Pulmonary artery endothelial cell (primary cell): ENCODE measurements at regions not wholly inside any gene's neighbourhood (a gene's known extent, or its start where the extent isn't known, plus 50 kb on each side); places are given as distances from the start of the nearest gene placed in this dataset.

Experiments used
- DNase-seq: peaks from one replicate; pipeline ENCODE4 v3.0.0-alpha.2; 2011; ENCODE audit warnings: low read depth, low spot score

GRCh38 chr5:105840800-105841199 lies 1829.9 kb downstream of the EFNA5 start:
- DNase-seq, result no peak

DNA sequence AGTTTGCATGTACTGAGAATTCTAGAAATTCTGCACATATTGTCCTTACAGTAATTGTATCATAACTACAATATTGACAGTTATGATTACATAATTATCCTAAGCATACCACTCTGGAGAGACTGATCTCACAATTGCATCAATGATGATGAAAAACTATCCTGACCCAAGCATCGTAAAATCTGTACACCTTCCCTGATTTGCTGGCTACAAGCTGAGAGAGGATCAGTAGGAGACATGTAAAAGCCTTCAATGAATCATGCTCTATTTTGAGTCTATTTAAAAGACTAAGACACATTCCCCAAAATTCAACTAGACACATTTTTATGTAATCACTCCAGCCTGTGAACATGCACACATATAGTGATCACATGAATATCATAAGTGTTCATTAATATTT lies 1833.8 kb downstream of the EFNA5 start:
- no peak for DNase-seq

DNA sequence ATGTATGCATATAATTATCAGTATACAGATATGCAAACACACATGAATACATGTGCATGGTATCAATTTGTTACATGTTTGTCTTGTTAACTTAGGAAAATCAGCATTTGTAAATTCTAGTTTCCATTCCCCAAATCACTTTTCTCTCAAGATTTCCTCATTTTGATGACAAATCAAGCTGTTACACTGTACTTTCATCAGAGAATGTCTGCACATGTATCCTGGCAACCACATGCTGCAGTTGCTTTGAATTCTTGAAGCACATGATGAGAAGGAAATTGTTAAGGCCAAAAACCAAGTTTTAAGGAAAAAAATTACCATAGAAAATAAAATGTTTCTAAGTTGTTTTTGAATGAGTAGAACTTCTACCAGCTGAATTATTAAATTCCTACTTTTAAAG lies 1834.5 kb downstream of the EFNA5 start:
- no peak for DNase-seq

- DNase-seq, result no peak
Observed at GRCh38 chr5:105828821-105829220, 1841.9 kb downstream of the EFNA5 start.

DNA sequence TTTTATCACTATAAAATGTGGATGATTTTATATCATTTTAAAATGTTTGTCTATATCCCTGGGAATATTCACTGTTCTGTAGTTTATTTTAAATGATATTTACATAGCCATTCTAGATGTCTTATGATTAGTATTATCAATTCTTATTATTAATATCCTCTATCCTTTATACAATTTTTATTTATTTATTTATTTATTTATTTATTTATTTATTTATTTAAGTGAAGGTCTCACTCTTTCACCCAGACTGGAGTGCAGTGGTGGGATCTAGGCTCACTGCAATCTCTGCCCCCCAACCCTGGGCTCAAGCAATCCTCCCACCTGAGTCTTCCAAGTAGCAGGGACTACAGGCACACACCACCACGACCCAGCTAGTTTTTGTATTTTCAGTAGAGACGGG lies 1848.9 kb downstream of the EFNA5 start:
- DNase-seq, result no peak

DNA sequence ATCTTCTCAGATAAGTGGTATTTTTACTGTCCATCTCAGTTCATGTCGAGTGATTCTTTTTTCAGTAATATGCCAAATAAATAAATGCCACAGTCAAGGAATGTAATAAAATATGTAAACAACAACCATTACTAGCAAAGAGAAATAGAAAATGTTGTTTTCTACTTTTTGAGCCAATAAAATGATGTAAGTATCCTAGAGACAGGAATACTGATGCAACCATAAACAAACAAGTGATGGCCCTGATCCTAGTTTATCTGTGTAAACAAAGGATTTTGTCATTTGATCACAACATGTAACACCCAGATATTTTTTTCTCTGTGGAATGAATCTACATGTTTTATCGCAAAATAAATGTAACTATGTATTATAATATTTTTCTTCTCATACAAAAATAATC lies 1852.8 kb downstream of the EFNA5 start:
- no peak for DNase-seq

- DNase-seq, result no peak
Observed at GRCh38 chr5:105817416-105817815, 1853.3 kb downstream of the EFNA5 start.

DNA sequence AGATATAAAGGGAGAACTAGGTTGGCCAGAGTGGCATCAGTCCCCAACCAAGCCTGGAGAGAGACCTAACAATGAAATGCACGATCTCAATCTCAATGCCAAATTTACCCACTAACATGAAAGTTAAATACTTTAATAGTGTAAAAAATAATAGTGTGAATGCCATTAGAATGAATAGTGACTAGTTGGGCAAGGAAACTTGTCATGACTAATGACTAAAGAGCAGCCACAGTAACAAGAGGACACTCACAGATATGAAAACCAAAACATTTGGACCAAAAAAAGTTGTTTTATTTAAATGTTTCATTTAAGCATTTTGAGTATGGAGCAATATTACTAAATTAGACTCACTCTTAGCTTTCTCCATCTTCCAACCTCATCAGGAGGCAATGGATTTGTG lies 1853.8 kb downstream of the EFNA5 start:
- DNase-seq, result no peak

- no peak for DNase-seq
Observed at GRCh38 chr5:105812304-105812703, 1858.4 kb downstream of the EFNA5 start.

- no peak for DNase-seq
Observed at GRCh38 chr5:105807951-105808350, 1862.8 kb downstream of the EFNA5 start.

DNA sequence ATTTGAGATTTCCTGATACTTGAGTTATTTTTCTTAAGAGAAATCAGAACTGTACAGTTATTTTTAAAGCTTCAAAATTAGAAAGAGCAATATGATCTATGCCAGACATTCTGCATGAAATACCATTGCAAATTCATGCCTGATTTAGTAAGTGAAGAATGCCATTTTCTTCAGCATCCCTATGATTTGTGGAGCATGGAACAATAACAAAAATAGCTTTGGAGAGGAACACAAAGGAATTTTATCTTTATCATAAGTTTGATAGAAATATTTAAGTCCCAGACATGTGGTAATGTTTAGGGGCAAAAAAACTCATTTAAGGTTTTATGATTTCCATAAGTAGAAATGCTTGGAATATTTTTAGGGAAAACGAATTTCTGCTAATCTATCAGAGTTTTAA lies 1863.4 kb downstream of the EFNA5 start:
- no peak for DNase-seq

DNA sequence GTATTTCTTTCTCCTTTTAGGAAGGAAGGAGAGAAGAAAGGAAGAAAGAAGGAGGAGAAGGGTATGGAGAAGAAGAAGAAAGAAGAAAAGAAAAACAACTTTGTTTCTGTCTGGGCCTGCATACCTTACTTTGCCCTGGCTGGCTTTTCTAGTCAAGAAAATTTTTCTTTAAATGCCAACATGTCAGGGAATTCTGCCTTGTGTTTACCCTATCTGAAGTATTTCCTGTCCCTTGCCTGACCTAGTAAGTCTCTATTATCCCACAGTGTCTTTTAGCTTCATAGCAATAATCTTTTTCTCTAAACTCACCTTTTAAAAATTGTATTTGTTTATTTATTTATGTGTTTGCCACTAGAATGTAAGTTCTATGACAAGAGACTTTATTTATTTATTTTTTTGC lies 1864.1 kb downstream of the EFNA5 start:
- no peak for DNase-seq

DNA sequence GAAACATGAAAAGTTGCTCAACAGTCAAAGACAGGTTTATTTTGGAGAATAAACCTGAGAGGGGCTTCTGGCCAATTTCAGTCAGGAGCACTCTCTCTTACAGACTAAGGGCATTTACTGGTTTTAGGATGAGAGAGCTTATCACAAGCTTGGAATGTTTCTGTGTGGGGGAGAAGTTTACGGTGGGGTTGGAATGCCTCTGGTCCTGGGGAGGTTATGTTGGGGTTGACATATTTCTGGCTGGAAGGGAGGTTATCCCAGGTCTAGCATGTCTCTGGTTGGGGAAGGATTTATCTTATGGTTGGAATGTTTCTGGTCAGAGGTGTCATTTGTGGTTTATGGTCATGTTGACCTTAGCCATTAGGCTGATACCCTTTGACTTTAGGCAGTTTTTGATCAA lies 1867.3 kb downstream of the EFNA5 start:
- DNase-seq, result no peak

GRCh38 chr5:105794578-105794977 lies 1876.2 kb downstream of the EFNA5 start:
- DNase-seq, result no peak

DNA sequence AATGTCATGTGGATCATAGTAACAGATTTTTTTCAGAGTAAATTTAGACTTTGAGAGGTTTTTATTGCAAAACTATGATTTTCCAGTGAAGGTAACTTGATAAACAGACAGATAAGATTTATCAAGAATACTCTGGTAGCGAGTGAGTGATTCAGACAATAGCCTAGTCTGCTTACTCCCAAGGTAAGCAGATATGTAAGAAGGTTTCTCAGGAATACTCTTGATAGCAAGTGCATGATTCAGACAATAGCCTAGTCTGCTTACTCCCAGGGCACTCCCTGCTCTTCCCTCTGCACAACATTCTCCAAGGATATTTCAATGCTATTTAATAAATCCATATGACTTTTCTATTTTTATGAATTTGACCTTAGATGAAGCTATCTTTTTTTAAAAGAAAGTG lies 1881.5 kb downstream of the EFNA5 start:
- no peak for DNase-seq

- DNase-seq, result no peak
Observed at GRCh38 chr5:105783811-105784210, 1886.9 kb downstream of the EFNA5 start.

- no peak for DNase-seq
Observed at GRCh38 chr5:105782501-105782900, 1888.2 kb downstream of the EFNA5 start.

DNA sequence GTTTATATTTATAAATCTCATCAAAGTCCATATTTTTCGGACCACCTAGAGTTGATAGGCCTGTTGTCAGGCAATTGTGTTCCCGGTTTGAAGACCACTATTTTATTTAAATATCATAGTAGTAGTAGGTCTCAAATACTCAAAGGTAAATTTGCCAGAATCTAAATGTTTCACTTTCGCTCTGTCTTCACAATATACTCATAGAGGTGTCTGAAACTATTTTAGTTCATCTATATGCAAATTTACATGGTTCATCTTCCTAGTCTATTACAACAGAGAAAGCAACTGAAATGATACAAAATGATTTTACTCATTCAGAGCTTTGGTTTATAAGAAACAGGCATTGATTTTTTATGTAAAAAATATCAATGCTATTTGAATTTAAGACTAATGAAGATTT lies 1897.5 kb downstream of the EFNA5 start:
- no peak for DNase-seq

DNA sequence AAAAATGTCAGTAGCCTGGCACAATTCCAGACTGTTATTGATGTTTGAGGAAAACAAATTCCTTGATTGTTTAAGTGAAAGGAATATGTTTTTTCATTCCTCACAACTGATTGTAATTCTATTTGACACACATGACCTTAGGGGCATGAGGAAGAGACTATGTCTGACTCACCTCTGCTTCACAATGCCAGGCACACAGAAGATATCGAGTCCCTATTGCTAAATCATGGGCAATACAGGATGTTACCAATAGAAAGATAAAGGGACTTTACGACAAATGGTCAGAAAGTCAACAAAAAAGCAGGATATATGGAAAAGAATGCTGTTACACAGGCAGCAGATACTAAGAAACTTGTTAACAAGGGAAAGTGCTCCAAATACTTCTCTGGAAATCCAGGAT lies 1903.5 kb downstream of the EFNA5 start:
- no peak for DNase-seq

- no peak for DNase-seq
Observed at GRCh38 chr5:105762728-105763127, 1908.0 kb downstream of the EFNA5 start.

DNA sequence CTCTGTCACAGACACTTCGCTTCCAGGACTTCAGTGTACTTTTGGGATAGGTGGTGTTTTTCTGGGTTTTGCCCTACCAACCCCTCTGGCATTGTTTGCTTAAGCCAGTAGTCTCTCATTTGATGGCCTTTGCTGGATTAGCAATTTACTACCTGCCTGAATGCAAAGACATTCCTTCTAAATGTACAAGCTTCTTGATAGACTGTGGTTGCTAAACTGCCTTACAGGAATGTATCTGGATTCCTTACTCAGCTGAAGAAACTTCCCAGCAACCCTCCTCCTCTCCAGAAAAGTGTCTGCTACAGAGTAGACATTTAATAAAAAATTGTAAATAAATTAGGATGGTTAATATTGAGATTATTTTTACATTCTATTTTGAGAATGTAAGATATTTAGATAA lies 1916.7 kb downstream of the EFNA5 start:
- no peak for DNase-seq

DNA sequence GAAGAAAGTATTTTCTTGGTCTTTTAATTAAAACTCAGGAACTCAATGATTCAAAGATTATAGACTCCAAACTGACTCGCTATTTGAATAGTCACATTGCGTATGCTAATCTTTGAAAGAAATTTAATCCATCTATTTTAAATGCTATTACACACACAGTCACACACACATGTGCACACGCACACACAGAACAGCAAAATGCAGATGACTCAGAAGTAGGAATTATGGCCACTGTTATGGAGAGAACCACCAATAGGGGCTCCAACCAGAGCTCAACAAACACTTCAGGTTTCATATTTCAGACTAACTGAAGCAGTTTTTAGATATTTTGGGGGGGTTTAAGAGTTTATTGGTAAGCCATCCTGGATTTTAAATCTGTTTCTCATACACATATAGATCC lies 1917.9 kb downstream of the EFNA5 start:
- DNase-seq, result no peak

- no peak for DNase-seq
Observed at GRCh38 chr5:105751908-105752307, 1918.8 kb downstream of the EFNA5 start.

- DNase-seq, result no peak
Observed at GRCh38 chr5:105745111-105745510, 1925.6 kb downstream of the EFNA5 start.

- no peak for DNase-seq
Observed at GRCh38 chr5:105740242-105740641, 1930.5 kb downstream of the EFNA5 start.
